Neural progenitor cell (in vitro differentiated cells): ENCODE measurements at regions not wholly inside any gene's neighbourhood (a gene's known extent, or its start where the extent isn't known, plus 50 kb on each side); places are given as distances from the start of the nearest gene placed in this dataset.
"Not testable (repeated sequence)": the region's sequence is repeated elsewhere in the genome, so short reads cannot be mapped to it uniquely, and the experiment has no call there.

ENCODE experiments used
- DNase-seq: peaks from one replicate; pipeline ENCODE4 v3.0.0-alpha.2; 2016; ENCODE audit warnings: low spot score
- H2AFZ ChIP-seq: fragments of 200-600 bp; sonication (generic); replicated peaks from 2 replicates; pipeline ENCODE4 v1.6.1; 2016; ENCODE audit warnings: antibody characterized with exemption
- H3F3A ChIP-seq: fragments of 200-600 bp; sonication (generic); 2 replicates; pipeline ENCODE4 v1.6.1; 2016; ENCODE audit warnings: antibody characterized with exemption, low read depth
- H3K27ac ChIP-seq: fragments of 200-600 bp; sonication (generic); 2 replicates; pipeline ENCODE4 v1.5.1; 2016; ENCODE audit warnings: mild to moderate bottlenecking
- H3K27me3 ChIP-seq: fragments of 200-600 bp; sonication (generic); 2 replicates; pipeline ENCODE4 v1.6.1; 2016; ENCODE audit warnings: mild to moderate bottlenecking, moderate library complexity
- H3K36me3 ChIP-seq: fragments of 200-600 bp; sonication (generic); 2 replicates; pipeline ENCODE4 v1.5.1; 2016
- H3K4me1 ChIP-seq: fragments of 200-600 bp; sonication (generic); 2 replicates; pipeline ENCODE4 v1.6.1; 2016; ENCODE audit warnings: mixed run types
- H3K4me2 ChIP-seq: fragments of 200-600 bp; sonication (generic); 2 replicates; pipeline ENCODE4 v1.6.1; 2016
- H3K4me3 ChIP-seq: fragments of 200-600 bp; sonication (generic); 2 replicates; pipeline ENCODE4 v1.5.1; 2016
- H3K79me2 ChIP-seq: fragments of 200-600 bp; sonication (generic); 2 replicates; pipeline ENCODE4 v1.6.1; 2016; ENCODE audit warnings: low read depth
- H3K9ac ChIP-seq: fragments of 200-600 bp; sonication (generic); 2 replicates; pipeline ENCODE4 v1.6.1; 2016
- H3K9me3 ChIP-seq: fragments of 200-600 bp; sonication (generic); 2 replicates; pipeline ENCODE4 v1.5.1; 2016; ENCODE audit warnings: low read depth
- H4K20me1 ChIP-seq: fragments of 200-600 bp; sonication (generic); 2 replicates; pipeline ENCODE4 v1.6.1; 2016; ENCODE audit warnings: low read depth
- H3K27ac Mint-ChIP-seq: 3 replicates; pipeline ENCODE4 v1.8.0; 2021; ENCODE audit warnings: mixed read lengths
- H3K27me3 Mint-ChIP-seq: 2 replicates; pipeline ENCODE4 v1.8.0; 2022; ENCODE audit warnings: low read depth, mild to moderate bottlenecking, inconsistent platforms, moderate library complexity, mixed read lengths; ENCODE audit not compliant: insufficient read depth
- H3K36me3 Mint-ChIP-seq: 3 replicates; pipeline ENCODE4 v1.8.0; 2021; ENCODE audit warnings: mixed read lengths
- H3K4me1 Mint-ChIP-seq: 3 replicates; pipeline ENCODE4 v1.8.0; 2021; ENCODE audit warnings: mixed read lengths
- H3K4me3 Mint-ChIP-seq: 3 replicates; pipeline ENCODE4 v1.8.0; 2021; ENCODE audit warnings: mild to moderate bottlenecking, moderate library complexity, mixed read lengths
- H3K9me3 Mint-ChIP-seq: 3 replicates; pipeline ENCODE4 v1.8.0; 2020; ENCODE audit warnings: mixed read lengths
- CTCF ChIP-seq: fragments of 200-600 bp; sonication (generic); IDR thresholded peaks from 2 replicates; pipeline ENCODE4 v1.5.1; 2017; ENCODE audit warnings: antibody characterized with exemption, mild to moderate bottlenecking
- EZH2 ChIP-seq: fragments of 200-600 bp; sonication (generic); IDR thresholded peaks from 2 replicates; pipeline ENCODE4 v1.6.1; 2017; ENCODE audit warnings: antibody characterized with exemption, mild to moderate bottlenecking, moderate library complexity
- EZH2phosphoT487 ChIP-seq: fragments of 200-600 bp; sonication (generic); IDR thresholded peaks from 2 replicates; pipeline ENCODE4 v1.6.1; 2017; ENCODE audit warnings: antibody characterized with exemption

GRCh38 chr4:84150177-84150576 is 348.9 kb downstream of the NKX6-1 start:
- peaks cover 11% of the 10 kb centered on the region for H3F3A ChIP-seq
- H3K27me3 ChIP-seq: no peaks in the 10 kb centered on the region
- H3K4me1 Mint-ChIP-seq: peaks cover 8% of the 10 kb centered on the region
- no peaks in the 10 kb centered on the region for H3K36me3 Mint-ChIP-seq
- no peak overlapping the region for H3K4me3 ChIP-seq
- peaks cover 14% of the 10 kb centered on the region for H3K4me1 ChIP-seq
- no peak for DNase-seq
- no peak overlapping the region for H3K4me3 Mint-ChIP-seq
- H4K20me1 ChIP-seq: no peaks in the 10 kb centered on the region
- no peaks in the 10 kb centered on the region for H3K27me3 Mint-ChIP-seq
- H3K9me3 Mint-ChIP-seq: no peaks in the 10 kb centered on the region
- H3K36me3 ChIP-seq: no peaks in the 10 kb centered on the region
- H3K4me2 ChIP-seq: no peak overlapping the region
- H3K9ac ChIP-seq: no peak overlapping the region
- H3K9me3 ChIP-seq: no peaks in the 10 kb centered on the region
- no peak for TF ChIP-seq CTCF
- no peak overlapping the region for H3K27ac Mint-ChIP-seq
- no peaks in the 10 kb centered on the region for H3K79me2 ChIP-seq
- H3K27ac ChIP-seq: no peak overlapping the region
- no peak overlapping the region for H2AFZ ChIP-seq

GRCh38 chr4:84147831-84148230 is 351.3 kb downstream of the NKX6-1 start:
- H3K4me3 ChIP-seq: no peak overlapping the region
- H3K9me3 Mint-ChIP-seq: no peaks in the 10 kb centered on the region
- no peaks in the 10 kb centered on the region for H3K27me3 Mint-ChIP-seq
- no peaks in the 10 kb centered on the region for H3K36me3 ChIP-seq
- no peak overlapping the region for H3K9ac ChIP-seq
- H3K4me1 ChIP-seq: no peaks in the 10 kb centered on the region
- no peaks in the 10 kb centered on the region for H3K36me3 Mint-ChIP-seq
- H4K20me1 ChIP-seq: no peaks in the 10 kb centered on the region
- no peak for DNase-seq
- no peaks in the 10 kb centered on the region for H3K9me3 ChIP-seq
- no peak overlapping the region for H3K4me2 ChIP-seq
- no peak overlapping the region for H3K27ac Mint-ChIP-seq
- no peak overlapping the region for H3K4me3 Mint-ChIP-seq
- no peak for TF ChIP-seq EZH2phosphoT487
- TF ChIP-seq CTCF: no peak
- TF ChIP-seq EZH2: no peak
- no peaks in the 10 kb centered on the region for H3K4me1 Mint-ChIP-seq
- no peaks in the 10 kb centered on the region for H3K79me2 ChIP-seq
- H3F3A ChIP-seq: no peaks in the 10 kb centered on the region
- H3K27me3 ChIP-seq: no peaks in the 10 kb centered on the region
- no peak overlapping the region for H3K27ac ChIP-seq
- no peak overlapping the region for H2AFZ ChIP-seq

GRCh38 chr4:84146300-84146959 is 352.7 kb downstream of the NKX6-1 start:
- Mint-ChIP-seq H3K27ac (no peak overlapping the region), H3K4me1 (no peaks in the 10 kb centered on the region)
- no peaks in the 10 kb centered on the region for H3K36me3 ChIP-seq

GRCh38 chr4:84145176-84145575 is 353.9 kb downstream of the NKX6-1 start:
- no peak overlapping the region for H3K27ac ChIP-seq

More at GRCh38 chr4:84146300-84146959, 352.7 kb downstream of the NKX6-1 start:
- Mint-ChIP-seq H3K4me3 (no peak overlapping the region), H3K27me3 (no peaks in the 10 kb centered on the region), H3K9me3 (peaks cover 2% of the 10 kb centered on the region), H3K36me3 (no peaks in the 10 kb centered on the region)
- Histone ChIP-seq H3K9ac (no peak overlapping the region), H2AFZ (no peak overlapping the region), H4K20me1 (no peaks in the 10 kb centered on the region), H3K27me3 (no peaks in the 10 kb centered on the region), H3K4me3 (no peak overlapping the region), H3K9me3 (no peaks in the 10 kb centered on the region), H3F3A (no peaks in the 10 kb centered on the region), H3K4me1 (no peaks in the 10 kb centered on the region), H3K4me2 (no peak overlapping the region), H3K27ac (no peak overlapping the region), H3K79me2 (no peaks in the 10 kb centered on the region)
- no peak for TF ChIP-seq EZH2phosphoT487
- no peak for TF ChIP-seq EZH2
- no peak for DNase-seq

GRCh38 chr4:84126911-84127310 is 372.2 kb downstream of the NKX6-1 start:
- H3K4me3 ChIP-seq: peak overlapping the region; percentile 60
- not testable (repeated sequence) for H3K79me2 ChIP-seq, H3K36me3 Mint-ChIP-seq, H3K4me1 Mint-ChIP-seq, H3K27me3 Mint-ChIP-seq, H3K4me1 ChIP-seq, H3K27ac Mint-ChIP-seq, H3K27me3 ChIP-seq, H3K36me3 ChIP-seq, H3F3A ChIP-seq, H3K9me3 Mint-ChIP-seq, H3K9ac ChIP-seq, H3K27ac ChIP-seq, H3K9me3 ChIP-seq, H4K20me1 ChIP-seq
- peak; percentile 65 for DNase-seq
- H3K4me2 ChIP-seq: peak overlapping the region; percentile 70
- H3K4me3 Mint-ChIP-seq: peak overlapping the region; percentile 27
- H2AFZ ChIP-seq: peak overlapping the region; percentile 96

More at GRCh38 chr4:84145176-84145575, 353.9 kb downstream of the NKX6-1 start:
- no peak overlapping the region for H3K9ac ChIP-seq
- Mint-ChIP-seq H3K9me3 (peaks cover 2% of the 10 kb centered on the region), H3K27me3 (no peaks in the 10 kb centered on the region), H3K27ac (no peak overlapping the region), H3K4me1 (no peaks in the 10 kb centered on the region), H3K4me3 (no peak overlapping the region), H3K36me3 (no peaks in the 10 kb centered on the region)
- H3K27me3 ChIP-seq: no peaks in the 10 kb centered on the region
- TF ChIP-seq EZH2: no peak
- TF ChIP-seq CTCF: no peak
- TF ChIP-seq EZH2phosphoT487: no peak
- H3K36me3 ChIP-seq: no peaks in the 10 kb centered on the region
- no peak overlapping the region for H3K4me2 ChIP-seq
- no peaks in the 10 kb centered on the region for H3K9me3 ChIP-seq
- H3K4me3 ChIP-seq: no peak overlapping the region
- DNase-seq: no peak
- H2AFZ ChIP-seq: no peak overlapping the region
- H3K4me1 ChIP-seq: no peaks in the 10 kb centered on the region
- H3F3A ChIP-seq: no peaks in the 10 kb centered on the region
- no peaks in the 10 kb centered on the region for H4K20me1 ChIP-seq
- H3K79me2 ChIP-seq: no peaks in the 10 kb centered on the region
